ENCODE measurements at regions not wholly inside any gene's neighbourhood (a gene's known extent, or its start where the extent isn't known, plus 50 kb on each side); places are given as distances from the start of the nearest gene placed in this dataset.
"Not testable (repeated sequence)": the region's sequence is repeated elsewhere in the genome, so short reads cannot be mapped to it uniquely, and the experiment has no call there.

DNA sequence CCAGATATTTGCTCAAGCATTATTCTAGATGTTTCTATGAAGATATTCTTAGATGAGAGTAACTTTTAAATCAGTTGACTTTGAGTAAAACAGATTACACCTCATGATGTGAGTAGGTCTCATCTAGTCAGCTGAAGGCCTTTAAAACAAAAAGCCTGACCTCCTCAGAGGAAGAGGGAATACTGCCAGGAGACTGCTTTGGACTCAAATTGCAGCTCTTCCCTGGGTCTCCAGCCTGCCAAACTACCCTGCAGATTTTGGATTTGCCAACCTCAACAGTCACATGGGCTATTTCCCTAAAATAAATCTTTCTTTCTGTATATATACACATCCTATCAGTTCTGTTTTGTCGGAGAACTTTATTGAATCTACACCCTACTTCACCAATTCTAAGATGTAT, 182.5 kb upstream of the TENT5A start:
- Histone ChIP-seq H3K9me3 (ENCODE audit: low read length) (no peaks in the 10 kb centered on the region), H3K27me3 (ENCODE audit: low read length) (no peaks in the 10 kb centered on the region), H3F3A (ENCODE audit: low read length, unreplicated experiment) (peaks cover 4% of the 10 kb centered on the region), H3K9me2 (replicated peaks; ENCODE audit: low read length) (no peaks in the 10 kb centered on the region), H3K79me2 (ENCODE audit: low read length) (no peaks in the 10 kb centered on the region), H3K9ac (ENCODE audit: low read length) (no peak overlapping the region), H3K27ac (ENCODE audit: low read length) (no peak overlapping the region), H3K4me3 (ENCODE audit: low read length) (no peak overlapping the region), H3K36me3 (ENCODE audit: low read depth, low read length) (no peaks in the 10 kb centered on the region), H3K4me1 (ENCODE audit: insufficient read depth, low read length) (peaks cover 51% of the 10 kb centered on the region), H2AFZ (ENCODE audit: low read length) (no peak overlapping the region), H3K4me2 (ENCODE audit: low read length) (no peak overlapping the region), H4K20me1 (ENCODE audit: low read length) (no peaks in the 10 kb centered on the region)
- intact Hi-C loops (cut with micrococcal nuclease), result loop anchor here (5.0 kb wide), 1 partner anchor 183 kb away; the partner anchor contains the start of gene TENT5A
- ATAC-seq (no peak), DNase-seq (no peak)
- TF ChIP-seq EZH2 (IDR thresholded peaks at IDR 0.05; ENCODE audit: low read length, unreplicated experiment) (no peak), EZH2phosphoT487 (IDR thresholded peaks at IDR 0.05; ENCODE audit: borderline replicate concordance, low read length) (no peak), CTCF (conservative IDR thresholded peaks at IDR 0.05; ENCODE audit: low read depth, low read length) (no peak)
- BruUV-seq (replicated peaks), result no TSS peak
- CTCF ChIA-PET, result no interaction called here
- POLR2A ChIA-PET (ENCODE audit: unreplicated experiment), result no interaction called here

DNA sequence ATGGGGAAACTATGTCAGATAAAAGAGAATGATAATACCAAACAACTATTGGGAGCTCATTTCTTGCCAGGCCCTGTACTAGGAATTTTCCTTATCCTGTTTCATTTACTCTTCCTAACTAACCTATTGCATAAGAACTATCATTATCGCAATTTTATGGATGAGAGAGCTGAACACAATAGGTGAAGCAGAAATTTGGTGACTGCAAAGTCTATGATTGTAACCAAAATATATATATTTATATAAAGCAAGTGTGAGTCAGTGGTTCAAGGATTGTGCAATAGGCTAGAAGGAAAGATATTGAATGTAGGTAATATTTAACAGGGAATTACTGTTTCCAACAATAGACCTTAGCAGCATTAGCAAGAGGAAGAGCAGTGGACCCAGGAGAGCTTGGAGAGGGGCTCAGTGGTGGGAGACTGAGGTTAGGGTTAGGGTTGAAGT, 181.1 kb upstream of the TENT5A start:
- Histone ChIP-seq H3K36me3 (ENCODE audit: low read depth, low read length) (no peaks in the 10 kb centered on the region), H3K4me3 (ENCODE audit: low read length) (no peak overlapping the region), H4K20me1 (ENCODE audit: low read length) (no peaks in the 10 kb centered on the region), H3K4me2 (ENCODE audit: low read length) (no peak overlapping the region), H2AFZ (ENCODE audit: low read length) (no peak overlapping the region), H3K9me3 (ENCODE audit: low read length) (no peaks in the 10 kb centered on the region), H3K9me2 (replicated peaks; ENCODE audit: low read length) (no peaks in the 10 kb centered on the region), H3K79me2 (ENCODE audit: low read length) (no peaks in the 10 kb centered on the region), H3K27me3 (ENCODE audit: low read length) (no peaks in the 10 kb centered on the region), H3F3A (ENCODE audit: low read length, unreplicated experiment) (peaks cover under 1% of the 10 kb centered on the region), H3K27ac (ENCODE audit: low read length) (peak overlapping the region; percentile 46), H3K4me1 (ENCODE audit: insufficient read depth, low read length) (peaks cover 38% of the 10 kb centered on the region), H3K9ac (ENCODE audit: low read length) (no peak overlapping the region)
- no peak for ATAC-seq
- intact Hi-C loops (cut with micrococcal nuclease), result no loop called here
- peak; percentile 62 for DNase-seq
- ChIA-PET POLR2A (ENCODE audit: unreplicated experiment) (no interaction called here), CTCF (no interaction called here)
- BruUV-seq (replicated peaks), result no TSS peak
- TF ChIP-seq EZH2phosphoT487 (IDR thresholded peaks at IDR 0.05; ENCODE audit: borderline replicate concordance, low read length) (no peak), CTCF (conservative IDR thresholded peaks at IDR 0.05; ENCODE audit: low read depth, low read length) (no peak), EZH2 (IDR thresholded peaks at IDR 0.05; ENCODE audit: low read length, unreplicated experiment) (no peak)

DNA sequence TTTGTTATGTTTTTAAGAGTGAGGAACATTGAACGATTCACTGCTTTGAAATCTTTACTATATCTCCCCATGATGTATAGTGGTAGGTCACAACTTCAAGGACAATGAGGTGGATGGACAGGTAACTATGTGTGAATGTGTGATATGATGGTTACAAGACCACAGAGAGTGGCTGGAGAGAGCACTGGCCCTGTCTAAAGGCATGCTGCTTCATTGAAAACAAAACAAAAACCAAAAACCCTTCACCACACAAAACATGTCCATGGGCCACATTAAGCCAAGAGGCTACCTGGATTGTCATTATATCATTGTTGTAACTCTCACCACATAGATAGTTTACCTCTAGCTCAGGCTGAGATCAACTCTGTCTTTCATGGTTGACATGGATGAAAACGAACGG, 180.6 kb upstream of the TENT5A start:
- Histone ChIP-seq H3K9me2 (replicated peaks; ENCODE audit: low read length) (no peaks in the 10 kb centered on the region), H3K9ac (ENCODE audit: low read length) (no peak overlapping the region), H3K4me2 (ENCODE audit: low read length) (no peak overlapping the region), H2AFZ (ENCODE audit: low read length) (no peak overlapping the region), H3K4me1 (ENCODE audit: insufficient read depth, low read length) (peaks cover 34% of the 10 kb centered on the region), H4K20me1 (ENCODE audit: low read length) (no peaks in the 10 kb centered on the region), H3K27me3 (ENCODE audit: low read length) (no peaks in the 10 kb centered on the region), H3K9me3 (ENCODE audit: low read length) (no peaks in the 10 kb centered on the region), H3K79me2 (ENCODE audit: low read length) (no peaks in the 10 kb centered on the region), H3K36me3 (ENCODE audit: low read depth, low read length) (no peaks in the 10 kb centered on the region), H3F3A (ENCODE audit: low read length, unreplicated experiment) (no peaks in the 10 kb centered on the region), H3K27ac (ENCODE audit: low read length) (peak overlapping the region; percentile 20; the same call in 1 of the 2 replicates), H3K4me3 (ENCODE audit: low read length) (no peak overlapping the region)
- BruUV-seq (replicated peaks), result no TSS peak
- POLR2A ChIA-PET (ENCODE audit: unreplicated experiment), result no interaction called here
- intact Hi-C loops (cut with micrococcal nuclease), result no loop called here
- DNase-seq (no peak), ATAC-seq (no peak)
- TF ChIP-seq EZH2phosphoT487 (IDR thresholded peaks at IDR 0.05; ENCODE audit: borderline replicate concordance, low read length), result no peak
- CTCF ChIA-PET, result no interaction called here

DNA sequence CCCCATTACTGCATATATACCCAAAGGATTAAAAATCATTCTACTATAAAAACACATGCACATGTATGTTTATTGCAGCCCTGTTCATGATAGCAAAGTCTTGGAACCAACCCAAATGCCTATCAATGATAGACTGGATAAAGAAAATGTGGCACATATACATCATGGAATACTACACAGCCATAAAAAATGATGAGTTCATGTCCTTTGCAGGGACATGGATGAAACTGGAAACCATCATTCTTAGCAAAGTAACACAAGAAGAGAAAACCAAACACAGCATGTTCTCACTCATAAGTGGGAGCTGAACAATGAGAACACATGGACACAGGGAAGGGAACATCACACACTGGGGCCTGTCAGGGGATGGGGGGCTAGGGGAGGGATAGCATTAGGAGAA, 180.0 kb upstream of the TENT5A start:
- H3K27me3 ChIP-seq (ENCODE audit: low read length); CTCF ChIA-PET; intact Hi-C loops (cut with micrococcal nuclease): not testable (repeated sequence)

More for the DNA sequence above, 180.0 kb upstream of the TENT5A start:
- H3K9me3 ChIP-seq (ENCODE audit: low read length); H3K79me2 ChIP-seq (ENCODE audit: low read length); H3K36me3 ChIP-seq (ENCODE audit: low read depth, low read length); H4K20me1 ChIP-seq (ENCODE audit: low read length); DNase-seq; H3F3A ChIP-seq (ENCODE audit: low read length, unreplicated experiment); H3K27ac ChIP-seq (ENCODE audit: low read length); H3K9me2 ChIP-seq (replicated peaks; ENCODE audit: low read length); POLR2A ChIA-PET (ENCODE audit: unreplicated experiment); H3K4me2 ChIP-seq (ENCODE audit: low read length); H3K4me3 ChIP-seq (ENCODE audit: low read length); ATAC-seq; BruUV-seq (replicated peaks); H3K9ac ChIP-seq (ENCODE audit: low read length); H2AFZ ChIP-seq (ENCODE audit: low read length): not testable (repeated sequence)
- H3K4me1 ChIP-seq (ENCODE audit: insufficient read depth, low read length), result peaks cover 28% of the 10 kb centered on the region
